Left lung (tissue), 4 donors: ENCODE measurements at regions not wholly inside any gene's neighbourhood (a gene's known extent, or its start where the extent isn't known, plus 50 kb on each side); places are given as distances from the start of the nearest gene placed in this dataset.

ENCODE experiments used
- ATAC-seq: fragments of 200-7000 bp; cut with Tn5 transposase; one replicate; pipeline ENCODE4 v1.9.1; 2020; ENCODE audit warnings: moderate library complexity
- DNase-seq, 4 donors: peaks; one replicate each; pipeline ENCODE4 v3.0.0-alpha.2; 2013 to 2020
- H3K27ac ChIP-seq, 2 donors: fragments of 200-600 bp; sonication (generic) in 1 of 2; one replicate each; pipeline versions ENCODE4 v1.5.0 to v1.8.0; 2020 to 2021
- H3K27me3 ChIP-seq, 2 donors: fragments of 200-600 bp; sonication (generic) in 1 of 2; one replicate each; pipeline versions ENCODE4 v1.5.0 to v1.8.0; 2020 to 2021
- H3K36me3 ChIP-seq, 2 donors: fragments of 200-600 bp; sonication (generic) in 1 of 2; one replicate each; pipeline versions ENCODE4 v1.5.0 to v1.8.0; 2020 to 2021
- H3K4me1 ChIP-seq, 2 donors: fragments of 200-600 bp; one replicate each; pipeline ENCODE4 v1.8.0; 2021
- H3K4me3 ChIP-seq, 2 donors: fragments of 200-600 bp; sonication (generic) in 1 of 2; one replicate each; pipeline versions ENCODE4 v1.5.0 to v1.8.0; 2020 to 2021; ENCODE audit warnings: mild to moderate bottlenecking in 1 of 2
- H3K9me3 ChIP-seq, 2 donors: fragments of 200-600 bp; sonication (generic) in 1 of 2; one replicate each; pipeline versions ENCODE4 v1.5.0 to v1.8.0; 2020 to 2021
- CTCF ChIP-seq, 2 donors: fragments of 200-600 bp; sonication (generic) in 1 of 2; IDR thresholded peaks; one replicate each; pipeline versions ENCODE4 v1.5.0 to v1.8.0; 2021; ENCODE audit warnings: antibody characterized with exemption in 2 of 2
- intact Hi-C, 2 donors: fragments of 100-400 bp; cut with DNase I; formaldehyde crosslinking; loops; one replicate each; pipeline versions ENCODE4 v1.11.2 to v1.14.2; 2022
- donor health status: DM: no; HTN: yes; CAD: no.
- donor health status: DM: no; HTN: no; CAD: no.

GRCh38 chr6:30828027-30828962 is 56.0 kb upstream of the DDR1 start:
- Histone ChIP-seq H3K4me1 (peaks cover 0 to 50% of the 10 kb centered on the region in 2 donors), H3K9me3 (no peaks in the 10 kb centered on the region), H3K27ac (peak overlapping the region in 1 of 2 donors; percentile 87), H3K36me3 (no peaks in the 10 kb centered on the region), H3K27me3 (no peaks in the 10 kb centered on the region), H3K4me3 (peak overlapping the region in 1 of 2 donors; percentile 4)
- peak; percentile 95 for ATAC-seq
- intact Hi-C loops, result loop anchor here in 1 of 2 donors (10.0 kb wide), 1 partner anchor 247 kb away; no protein-coding TSS in a partner anchor
- TF ChIP-seq CTCF (IDR thresholded peaks at IDR 0.05), result peak; percentile 92 to 95
- DNase-seq, result peak; percentile 77 to 90 (median 86)

GRCh38 chr6:30826961-30827342 is 57.4 kb upstream of the DDR1 start:
- no peaks in the 10 kb centered on the region for H3K36me3 ChIP-seq
- H3K9me3 ChIP-seq, result no peaks in the 10 kb centered on the region
- ATAC-seq (no peak), DNase-seq (peak in 1 of 4 donors; percentile 49)
- H3K4me3 ChIP-seq, result no peak overlapping the region
- H3K4me1 ChIP-seq, result peaks cover 9 to 63% of the 10 kb centered on the region in 2 donors
- no peaks in the 10 kb centered on the region for H3K27me3 ChIP-seq
- no peak for TF ChIP-seq CTCF (IDR thresholded peaks at IDR 0.05)
- intact Hi-C loops, result loop anchor here in 1 of 2 donors (10.0 kb wide), 1 partner anchor 248 kb away; no protein-coding TSS in a partner anchor
- H3K27ac ChIP-seq, result no peak overlapping the region

GRCh38 chr6:30824698-30825097 is 59.6 kb upstream of the DDR1 start:
- DNase-seq (peak in 1 of 4 donors; percentile 10), ATAC-seq (no peak)
- H3K4me1 ChIP-seq, result peaks cover 9 to 65% of the 10 kb centered on the region in 2 donors
- H3K27me3 ChIP-seq, result no peaks in the 10 kb centered on the region
- no peaks in the 10 kb centered on the region for H3K36me3 ChIP-seq
- no peak overlapping the region for H3K27ac ChIP-seq
- no peaks in the 10 kb centered on the region for H3K9me3 ChIP-seq
- no peak for TF ChIP-seq CTCF (IDR thresholded peaks at IDR 0.05)
- intact Hi-C loops, result loop anchor here in 1 of 2 donors (10.0 kb wide), 1 partner anchor 250 kb away; no protein-coding TSS in a partner anchor
- H3K4me3 ChIP-seq, result no peak overlapping the region

GRCh38 chr6:30823534-30823865 is 60.8 kb upstream of the DDR1 start:
- intact Hi-C loops, result loop anchor here in 1 of 2 donors (10.0 kb wide), 1 partner anchor 251 kb away; no protein-coding TSS in a partner anchor
- ATAC-seq (no peak), DNase-seq (no peak)
- no peaks in the 10 kb centered on the region for H3K9me3 ChIP-seq
- H3K27ac ChIP-seq, result peak overlapping the region in 1 of 2 donors; percentile 67
- no peak for TF ChIP-seq CTCF (IDR thresholded peaks at IDR 0.05)
- no peaks in the 10 kb centered on the region for H3K27me3 ChIP-seq
- no peaks in the 10 kb centered on the region for H3K36me3 ChIP-seq
- H3K4me1 ChIP-seq, result peaks cover 9 to 65% of the 10 kb centered on the region in 2 donors
- H3K4me3 ChIP-seq, result no peak overlapping the region
